ENCODE measurements at regions not wholly inside any gene's neighbourhood (a gene's known extent, or its start where the extent isn't known, plus 50 kb on each side); places are given as distances from the start of the nearest gene placed in this dataset.

GRCh38 chr13:31968473-31968872 is 63.1 kb upstream of the FRY start:
- intact Hi-C loops (cut with DNase I), result no loop called here
- Histone ChIP-seq H3K36me3 (no peaks in the 10 kb centered on the region), H3K27me3 (no peaks in the 10 kb centered on the region), H3K4me3 (no peak overlapping the region), H3K4me1 (ENCODE audit: insufficient read depth) (peaks cover 5% of the 10 kb centered on the region), H3K27ac (no peak overlapping the region), H3K9me3 (no peaks in the 10 kb centered on the region)
- no peak for DNase-seq
- 58 to 62% (median 60%) methylated on average over 3 of the region's 3 CpGs for WGBS, 3 donors
- TF ChIP-seq POLR2A (IDR thresholded peaks at IDR 0.05) (no peak), EP300 (IDR thresholded peaks at IDR 0.05) (no peak), CTCF (IDR thresholded peaks at IDR 0.05) (no peak)

- peaks cover 5% of the 10 kb centered on the region for H3K4me1 ChIP-seq (ENCODE audit: insufficient read depth)
- DNase-seq, result no peak
- no peak overlapping the region for H3K4me3 ChIP-seq
- H3K27me3 ChIP-seq, result no peaks in the 10 kb centered on the region
- H3K27ac ChIP-seq, result no peak overlapping the region
- no peaks in the 10 kb centered on the region for H3K36me3 ChIP-seq
- no peaks in the 10 kb centered on the region for H3K9me3 ChIP-seq
- intact Hi-C loops (cut with DNase I), result no loop called here
- TF ChIP-seq POLR2A (IDR thresholded peaks at IDR 0.05), result no peak
- no peak for TF ChIP-seq EP300 (IDR thresholded peaks at IDR 0.05)
- TF ChIP-seq CTCF (IDR thresholded peaks at IDR 0.05), result no peak
- WGBS, 3 donors, result 5 to 8% (median 5%) methylated on average over 3 of the region's 3 CpGs
Observed at GRCh38 chr13:31970231-31970930, 61.2 kb upstream of the FRY start.

- DNase-seq, result no peak
- WGBS, 3 donors, result 95 to 97% (median 97%) methylated on average over 2 of the region's 2 CpGs
- H3K9me3 ChIP-seq, result no peaks in the 10 kb centered on the region
- no peaks in the 10 kb centered on the region for H3K27me3 ChIP-seq
- peaks cover 3% of the 10 kb centered on the region for H3K4me1 ChIP-seq (ENCODE audit: insufficient read depth)
- TF ChIP-seq CTCF (IDR thresholded peaks at IDR 0.05), result no peak
- no peak for TF ChIP-seq EP300 (IDR thresholded peaks at IDR 0.05)
- no peak for TF ChIP-seq POLR2A (IDR thresholded peaks at IDR 0.05)
- no peaks in the 10 kb centered on the region for H3K36me3 ChIP-seq
- intact Hi-C loops (cut with DNase I), result no loop called here
- no peak overlapping the region for H3K4me3 ChIP-seq
- H3K27ac ChIP-seq, result no peak overlapping the region
Observed at GRCh38 chr13:31972453-31972852, 59.1 kb upstream of the FRY start.

GRCh38 chr13:31978021-31978420 is 53.6 kb upstream of the FRY start:
- Histone ChIP-seq H3K27ac (no peak overlapping the region), H3K9me3 (no peaks in the 10 kb centered on the region), H3K27me3 (no peaks in the 10 kb centered on the region), H3K4me1 (ENCODE audit: insufficient read depth) (no peaks in the 10 kb centered on the region), H3K4me3 (no peak overlapping the region), H3K36me3 (no peaks in the 10 kb centered on the region)
- intact Hi-C loops (cut with DNase I), result no loop called here
- no peak for DNase-seq
- WGBS, 3 donors, result 85 to 92% (median 85%) methylated on average over 3 of the region's 3 CpGs
- TF ChIP-seq EP300 (IDR thresholded peaks at IDR 0.05), result no peak
- TF ChIP-seq CTCF (IDR thresholded peaks at IDR 0.05), result no peak
- TF ChIP-seq POLR2A (IDR thresholded peaks at IDR 0.05), result no peak
